HCT116 (cell line): ENCODE measurements at regions not wholly inside any gene's neighbourhood (a gene's known extent, or its start where the extent isn't known, plus 50 kb on each side); places are given as distances from the start of the nearest gene placed in this dataset.

Experiments
- ATAC-seq: fragments of 200-7000 bp; cut with Tn5 transposase; 2 replicates; pipeline ENCODE4 v1.9.1; 2020; ENCODE audit warnings: mild to moderate bottlenecking, moderate library complexity
- BruUV-seq: library from RNA; stranded (reverse); fragments of 400-500 nt; replicated peaks from 2 replicates; lab custom pipeline; 2021; lab: Mats Ljungman, UMichigan
- CTCF ChIA-PET: fragments of 300-600 bp; sonication (Branson Sonifier 250); formaldehyde crosslinking; loops from one replicate; lab custom pipeline; 2021; ENCODE audit warnings: antibody characterized with exemption; lab: Charles Lee
- POLR2A ChIA-PET: fragments of 300-600, 350-600 bp; sonication (Branson Sonifier 250); formaldehyde crosslinking; loops from one replicate; lab custom pipeline; 2021; ENCODE audit warnings: antibody characterized with exemption; lab: Charles Lee
- RAD21 ChIA-PET, 2 experiments: fragments of 300-600 bp; sonication (Branson Sonifier 250); formaldehyde crosslinking; loops; one replicate each; lab custom pipeline; 2023; ENCODE audit warnings: low total read pairs in 2 of 2; ENCODE audit not compliant: uncharacterized antibody in 2 of 2, unreplicated experiment in 2 of 2, low non-redundant PET in 1 of 2; lab: Charles Lee
- DNase-seq: peaks from one replicate; pipeline ENCODE4 v3.0.0-alpha.2; 2010; ENCODE audit warnings: low read depth, low spot score
- H2AFZ ChIP-seq: fragments of 200-600 bp; shearing (Covaris generic), sonication (generic); 2 replicates; pipeline ENCODE4 v1.6.1; 2017; ENCODE audit warnings: low read depth, mixed run types, mixed read lengths, antibody characterized with exemption, low read length; ENCODE audit not compliant: poor library complexity, severe bottlenecking
- H3K27ac ChIP-seq: 2 replicates; pipeline ENCODE4 v1.5.1; 2012; ENCODE audit warnings: low read depth, low read length
- H3K27me3 ChIP-seq: fragments of 200-600 bp; sonication (generic); 2 replicates; pipeline ENCODE4 v1.6.1; 2016; ENCODE audit warnings: mixed run types, low read length, mixed read lengths; ENCODE audit not compliant: insufficient read depth
- H3K36me3 ChIP-seq, 2 experiments: fragments of 200-500 bp in 1 of 2; fragments of 200-600 bp in 1 of 2; sonication (Bioruptor generic) in 1 of 2; sonication (generic) in 1 of 2; 2 replicates each; pipeline versions ENCODE4 v1.5.1 to v1.6.1; 2014 to 2016; ENCODE audit warnings: low read length in 2 of 2, inconsistent platforms in 1 of 2, mixed read lengths in 1 of 2, mixed run types in 1 of 2; ENCODE audit not compliant: insufficient read depth in 2 of 2, control insufficient read depth in 1 of 2
- H3K4me1 ChIP-seq, 2 experiments: fragments of 200-600 bp in 1 of 2; sonication (generic) in 1 of 2; 2 replicates each; pipeline versions ENCODE4 v1.5.1 to v1.6.1; 2012 to 2017; ENCODE audit warnings: low read length in 2 of 2, inconsistent platforms in 1 of 2, mild to moderate bottlenecking in 1 of 2, mixed read lengths in 1 of 2, mixed run types in 1 of 2, moderate library complexity in 1 of 2; ENCODE audit not compliant: insufficient read depth in 2 of 2, control insufficient read depth in 1 of 2
- H3K4me2 ChIP-seq: fragments of 200-600 bp; sonication (generic); 2 replicates; pipeline ENCODE4 v1.6.1; 2017; ENCODE audit warnings: mixed run types, low read length, mixed read lengths
- H3K4me3 ChIP-seq, 2 experiments: fragments of 200-600 bp in 1 of 2; sonication (generic) in 1 of 2; replicated peaks in 1 of 2; 2 replicates each; pipeline ENCODE4 v1.5.1; 2011 to 2016; ENCODE audit warnings: low read length in 2 of 2, control low read depth in 1 of 2, low read depth in 1 of 2, mild to moderate bottlenecking in 1 of 2, mixed read lengths in 1 of 2, mixed run types in 1 of 2
- H3K79me2 ChIP-seq: fragments of 200-600 bp; sonication (generic); 2 replicates; pipeline ENCODE4 v1.6.1; 2017; ENCODE audit warnings: mild to moderate bottlenecking, mixed run types, low read length, moderate library complexity, mixed read lengths; ENCODE audit not compliant: insufficient read depth
- H3K9ac ChIP-seq: fragments of 200-600 bp; sonication (generic); 2 replicates; pipeline ENCODE4 v1.6.1; 2016; ENCODE audit warnings: low read length, mixed read lengths
- H3K9me2 ChIP-seq: fragments of 200-600 bp; sonication (generic), shearing (Covaris generic); 2 replicates; pipeline ENCODE4 v1.6.1; 2017; ENCODE audit warnings: mixed run types, mild to moderate bottlenecking, moderate library complexity; ENCODE audit not compliant: insufficient read depth
- H3K9me3 ChIP-seq, 2 experiments: fragments of 200-500 bp in 1 of 2; fragments of 200-600 bp in 1 of 2; sonication (Bioruptor generic) in 1 of 2; sonication (generic) in 1 of 2; 2 replicates each; pipeline ENCODE4 v1.6.1; 2014 to 2017; ENCODE audit warnings: low read length in 2 of 2, mixed read lengths in 2 of 2, inconsistent platforms in 1 of 2, low read depth in 1 of 2, mild to moderate bottlenecking in 1 of 2, mixed run types in 1 of 2, moderate library complexity in 1 of 2; ENCODE audit not compliant: control insufficient read depth in 1 of 2, insufficient read depth in 1 of 2
- H4K20me1 ChIP-seq: fragments of 200-600 bp; sonication (generic), shearing (Covaris generic); 2 replicates; pipeline ENCODE4 v1.6.1; 2017; ENCODE audit warnings: mixed run types, mild to moderate bottlenecking, moderate library complexity; ENCODE audit not compliant: insufficient read depth
- ATF3 ChIP-seq: IDR thresholded peaks from 2 replicates; pipeline ENCODE4 v1.6.1; 2012
- CEBPB ChIP-seq: IDR thresholded peaks from 2 replicates; pipeline ENCODE4 v1.6.1; 2012; ENCODE audit warnings: low read depth
- EGR1 ChIP-seq: IDR thresholded peaks from 2 replicates; pipeline ENCODE4 v1.6.1; 2012; ENCODE audit warnings: low read depth
- ELF1 ChIP-seq: IDR thresholded peaks from 2 replicates; pipeline ENCODE4 v1.6.1; 2012; ENCODE audit warnings: low read depth, borderline replicate concordance
- EZH2 ChIP-seq: fragments of 200-600 bp; sonication (generic); IDR thresholded peaks from 2 replicates; pipeline ENCODE4 v1.6.1; 2017; ENCODE audit warnings: antibody characterized with exemption, mixed run types
- EZH2phosphoT487 ChIP-seq: fragments of 200-600 bp; IDR thresholded peaks from 2 replicates; pipeline ENCODE4 v1.6.1; 2018; ENCODE audit warnings: antibody characterized with exemption, borderline replicate concordance
- FOSL1 ChIP-seq: IDR thresholded peaks from 2 replicates; pipeline ENCODE4 v1.6.1; 2012; ENCODE audit warnings: low read depth
- JUND ChIP-seq: IDR thresholded peaks from 2 replicates; pipeline ENCODE4 v1.6.1; 2012
- MAX ChIP-seq: IDR thresholded peaks from 2 replicates; pipeline ENCODE4 v1.6.1; 2012
- POLR2A ChIP-seq: IDR thresholded peaks from 2 replicates; pipeline ENCODE4 v1.7.0; 2011; ENCODE audit warnings: borderline replicate concordance; ENCODE audit not compliant: insufficient read depth, insufficient read length; ENCODE audit errors: extremely low read depth
- POLR2AphosphoS5 ChIP-seq: IDR thresholded peaks from 2 replicates; pipeline ENCODE4 v1.6.1; 2011; ENCODE audit warnings: mild to moderate bottlenecking, low read depth, low read length, moderate library complexity
- REST ChIP-seq: IDR thresholded peaks from 2 replicates; pipeline ENCODE4 v1.6.1; 2012; ENCODE audit warnings: low read depth
- SP1 ChIP-seq: IDR thresholded peaks from 2 replicates; pipeline ENCODE4 v1.6.1; 2012; ENCODE audit warnings: low read depth
- SRF ChIP-seq: IDR thresholded peaks from 2 replicates; pipeline ENCODE4 v1.6.1; 2012; ENCODE audit warnings: low read depth
- TCF7L2 ChIP-seq: IDR thresholded peaks from 2 replicates; pipeline ENCODE4 v1.7.0; 2011; ENCODE audit warnings: borderline replicate concordance, inconsistent platforms; ENCODE audit not compliant: insufficient read depth, insufficient read length; ENCODE audit errors: extremely low read depth
- YY1 ChIP-seq: IDR thresholded peaks from 2 replicates; pipeline ENCODE4 v1.6.1; 2011; ENCODE audit warnings: low read length, low read depth, moderate library complexity, mild to moderate bottlenecking; ENCODE audit not compliant: insufficient replicate concordance; ENCODE audit errors: extremely low read depth
- ZBTB33 ChIP-seq: IDR thresholded peaks from 2 replicates; pipeline ENCODE4 v1.6.1; 2011; ENCODE audit warnings: mild to moderate bottlenecking, low read length, moderate library complexity; ENCODE audit not compliant: insufficient replicate concordance; ENCODE audit errors: extremely low read depth
- ZFX ChIP-seq: fragments of 450-650 bp; IDR thresholded peaks from 2 replicates; pipeline ENCODE4 v1.6.1; 2017
- ZNF274 ChIP-seq: fragments of 200-500 bp; sonication (Bioruptor generic); IDR thresholded peaks from 2 replicates; pipeline ENCODE4 v1.6.1; 2014; ENCODE audit warnings: mild to moderate bottlenecking, low read depth, low read length, inconsistent platforms
- intact Hi-C: fragments of 100-400 bp; cut with micrococcal nuclease; formaldehyde crosslinking; loops from 2 replicates; pipeline ENCODE4 v1.10.0; 2022

- TF ChIP-seq ZBTB33: no peak
- no peak for TF ChIP-seq ELF1
- TF ChIP-seq ZNF274: no peak
- no peak for TF ChIP-seq REST
- no peak for TF ChIP-seq POLR2A
- TF ChIP-seq CEBPB: no peak
- no peak for TF ChIP-seq SP1
- no peak for TF ChIP-seq SRF
- TF ChIP-seq JUND: no peak
- TF ChIP-seq MAX: no peak
- TF ChIP-seq EZH2phosphoT487: no peak
- no peak for TF ChIP-seq FOSL1
- TF ChIP-seq TCF7L2: no peak
- TF ChIP-seq EZH2: no peak
- no peak for TF ChIP-seq ATF3
- TF ChIP-seq POLR2AphosphoS5: no peak
- TF ChIP-seq ZFX: no peak
- no peak for TF ChIP-seq EGR1
- TF ChIP-seq YY1: no peak
- ChIA-PET RAD21 (no interaction called here), POLR2A (no interaction called here), CTCF (no interaction called here)
- ATAC-seq (no peak), DNase-seq (no peak)
- Histone ChIP-seq H3K4me2 (no peak overlapping the region), H2AFZ (no peak overlapping the region), H3K36me3 (no peaks in the 10 kb centered on the region), H3K9ac (no peak overlapping the region), H3K27me3 (no peaks in the 10 kb centered on the region), H3K79me2 (no peaks in the 10 kb centered on the region), H4K20me1 (no peaks in the 10 kb centered on the region), H3K4me3 (no peak overlapping the region), H3K4me1 (no peaks in the 10 kb centered on the region), H3K9me2 (no peaks in the 10 kb centered on the region), H3K27ac (no peak overlapping the region), H3K9me3 (peaks cover 18 to 20% of the 10 kb centered on the region in 2 experiments; a peak in 3 of 4 replicates)
- intact Hi-C loops: no loop called here
- no TSS peak for BruUV-seq
These were observed 194.1 kb upstream of the PTPRD start for GRCh38 chr9:10806868-10807267.
